Endothelial cell of umbilical vein (primary cell): ENCODE measurements at regions not wholly inside any gene's neighbourhood (a gene's known extent, or its start where the extent isn't known, plus 50 kb on each side); places are given as distances from the start of the nearest gene placed in this dataset.

Experiments
- CTCF ChIP-seq, 2 donors: IDR thresholded peaks; 1 replicate in 1 of 2; 2 replicates in 1 of 2; pipeline ENCODE4 v1.5.1; 2011; ENCODE audit warnings: low read length in 2 of 2, mild to moderate bottlenecking in 2 of 2, moderate library complexity in 2 of 2, control low read depth in 1 of 2, inconsistent platforms in 1 of 2, low read depth in 1 of 2; ENCODE audit not compliant: insufficient read depth in 1 of 2; ENCODE audit errors: extremely low read depth in 1 of 2
- EZH2 ChIP-seq: IDR thresholded peaks from 2 replicates; pipeline ENCODE4 v1.6.1; 2012; ENCODE audit warnings: borderline replicate concordance, low read depth, mild to moderate bottlenecking, moderate library complexity, low read length, inconsistent platforms; ENCODE audit not compliant: severe bottlenecking
- MYC ChIP-seq: IDR thresholded peaks from one replicate; pipeline ENCODE4 v1.6.1; 2011; ENCODE audit warnings: mild to moderate bottlenecking, low read depth, low read length
- POLR2A ChIP-seq: IDR thresholded peaks from 2 replicates; pipeline ENCODE4 v1.6.1; 2012; ENCODE audit warnings: low read depth, mild to moderate bottlenecking, control low read depth, low read length

- TF ChIP-seq EZH2 (no peak), CTCF (IDR thresholded peaks at IDR 0.05; ENCODE audit: extremely low read depth in 1 of 2, insufficient read depth in 1 of 2, low read depth in 1 of 2, low read length in 2 of 2) (no peak), POLR2A (no peak), MYC (no peak)
Measured at GRCh38 chr7:9125246-9125645, 691.8 kb downstream of the NXPH1 start.
